Central memory CD8-positive, alpha-beta T cell (primary cell): ENCODE measurements at regions not wholly inside any gene's neighbourhood (a gene's known extent, or its start where the extent isn't known, plus 50 kb on each side); places are given as distances from the start of the nearest gene placed in this dataset.

Experiments
- ATAC-seq: fragments of 150-1000 bp; cut with Tn5 transposase; replicated peaks from 2 replicates; pipeline ENCODE4 v1.10.0; 2022; ENCODE audit warnings: mild to moderate bottlenecking, moderate FRiP score, moderate number of reproducible peaks; ENCODE audit not compliant: poor library complexity, severe bottlenecking; ENCODE audit errors: extremely low read depth
- DNase-seq, 2 donors: peaks; one replicate each; pipeline ENCODE4 v3.0.0; 2021; ENCODE audit warnings: low spot score in 2 of 2
- H3K27ac Mint-ChIP-seq: one replicate; pipeline ENCODE4 v1.8.0; 2022; ENCODE audit warnings: low read depth, mild to moderate bottlenecking, moderate library complexity, mixed read lengths
- H3K27me3 Mint-ChIP-seq: one replicate; pipeline ENCODE4 v1.8.0; 2022; ENCODE audit warnings: mixed read lengths
- H3K36me3 Mint-ChIP-seq: one replicate; pipeline ENCODE4 v1.8.0; 2022; ENCODE audit warnings: mild to moderate bottlenecking, moderate library complexity, mixed read lengths; ENCODE audit not compliant: insufficient read depth
- H3K4me1 Mint-ChIP-seq: one replicate; pipeline ENCODE4 v1.8.0; 2022; ENCODE audit warnings: mixed read lengths
- H3K4me3 Mint-ChIP-seq: one replicate; pipeline ENCODE4 v1.8.0; 2022; ENCODE audit warnings: mild to moderate bottlenecking, moderate library complexity, mixed read lengths
- H3K9me3 Mint-ChIP-seq: one replicate; pipeline ENCODE4 v1.8.0; 2022; ENCODE audit warnings: mixed read lengths

- Mint-ChIP-seq H3K36me3 (no peaks in the 10 kb centered on the region), H3K27me3 (peaks cover 45% of the 10 kb centered on the region), H3K4me1 (no peaks in the 10 kb centered on the region), H3K4me3 (no peak overlapping the region), H3K9me3 (no peaks in the 10 kb centered on the region), H3K27ac (no peak overlapping the region)
- DNase-seq = no peak
- no peak for ATAC-seq
These were observed 49.9 kb upstream of the HSPA9 start for GRCh38 chr5:138625134-138625533.
